Neural progenitor cell (in vitro differentiated cells): ENCODE measurements at regions not wholly inside any gene's neighbourhood (a gene's known extent, or its start where the extent isn't known, plus 50 kb on each side); places are given as distances from the start of the nearest gene placed in this dataset.

ENCODE experiments used
- DNase-seq: peaks from one replicate; pipeline ENCODE4 v3.0.0-alpha.2; 2016; ENCODE audit warnings: low spot score
- H2AFZ ChIP-seq: fragments of 200-600 bp; sonication (generic); replicated peaks from 2 replicates; pipeline ENCODE4 v1.6.1; 2016; ENCODE audit warnings: antibody characterized with exemption
- H3F3A ChIP-seq: fragments of 200-600 bp; sonication (generic); 2 replicates; pipeline ENCODE4 v1.6.1; 2016; ENCODE audit warnings: antibody characterized with exemption, low read depth
- H3K27ac ChIP-seq: fragments of 200-600 bp; sonication (generic); 2 replicates; pipeline ENCODE4 v1.5.1; 2016; ENCODE audit warnings: mild to moderate bottlenecking
- H3K27me3 ChIP-seq: fragments of 200-600 bp; sonication (generic); 2 replicates; pipeline ENCODE4 v1.6.1; 2016; ENCODE audit warnings: mild to moderate bottlenecking, moderate library complexity
- H3K36me3 ChIP-seq: fragments of 200-600 bp; sonication (generic); 2 replicates; pipeline ENCODE4 v1.5.1; 2016
- H3K4me1 ChIP-seq: fragments of 200-600 bp; sonication (generic); 2 replicates; pipeline ENCODE4 v1.6.1; 2016; ENCODE audit warnings: mixed run types
- H3K4me2 ChIP-seq: fragments of 200-600 bp; sonication (generic); 2 replicates; pipeline ENCODE4 v1.6.1; 2016
- H3K4me3 ChIP-seq: fragments of 200-600 bp; sonication (generic); 2 replicates; pipeline ENCODE4 v1.5.1; 2016
- H3K79me2 ChIP-seq: fragments of 200-600 bp; sonication (generic); 2 replicates; pipeline ENCODE4 v1.6.1; 2016; ENCODE audit warnings: low read depth
- H3K9ac ChIP-seq: fragments of 200-600 bp; sonication (generic); 2 replicates; pipeline ENCODE4 v1.6.1; 2016
- H3K9me3 ChIP-seq: fragments of 200-600 bp; sonication (generic); 2 replicates; pipeline ENCODE4 v1.5.1; 2016; ENCODE audit warnings: low read depth
- H4K20me1 ChIP-seq: fragments of 200-600 bp; sonication (generic); 2 replicates; pipeline ENCODE4 v1.6.1; 2016; ENCODE audit warnings: low read depth
- H3K27ac Mint-ChIP-seq: 3 replicates; pipeline ENCODE4 v1.8.0; 2021; ENCODE audit warnings: mixed read lengths
- H3K27me3 Mint-ChIP-seq: 2 replicates; pipeline ENCODE4 v1.8.0; 2022; ENCODE audit warnings: low read depth, mild to moderate bottlenecking, inconsistent platforms, moderate library complexity, mixed read lengths; ENCODE audit not compliant: insufficient read depth
- H3K36me3 Mint-ChIP-seq: 3 replicates; pipeline ENCODE4 v1.8.0; 2021; ENCODE audit warnings: mixed read lengths
- H3K4me1 Mint-ChIP-seq: 3 replicates; pipeline ENCODE4 v1.8.0; 2021; ENCODE audit warnings: mixed read lengths
- H3K4me3 Mint-ChIP-seq: 3 replicates; pipeline ENCODE4 v1.8.0; 2021; ENCODE audit warnings: mild to moderate bottlenecking, moderate library complexity, mixed read lengths
- H3K9me3 Mint-ChIP-seq: 3 replicates; pipeline ENCODE4 v1.8.0; 2020; ENCODE audit warnings: mixed read lengths
- EZH2 ChIP-seq: fragments of 200-600 bp; sonication (generic); IDR thresholded peaks from 2 replicates; pipeline ENCODE4 v1.6.1; 2017; ENCODE audit warnings: antibody characterized with exemption, mild to moderate bottlenecking, moderate library complexity
- EZH2phosphoT487 ChIP-seq: fragments of 200-600 bp; sonication (generic); IDR thresholded peaks from 2 replicates; pipeline ENCODE4 v1.6.1; 2017; ENCODE audit warnings: antibody characterized with exemption
- TF ChIP-seq, protein P1 (sequence below): fragments of 200-600 bp; sonication (generic); IDR thresholded peaks from 2 replicates; pipeline ENCODE4 v1.5.1; 2017; ENCODE audit warnings: antibody characterized with exemption, mild to moderate bottlenecking

DNA sequence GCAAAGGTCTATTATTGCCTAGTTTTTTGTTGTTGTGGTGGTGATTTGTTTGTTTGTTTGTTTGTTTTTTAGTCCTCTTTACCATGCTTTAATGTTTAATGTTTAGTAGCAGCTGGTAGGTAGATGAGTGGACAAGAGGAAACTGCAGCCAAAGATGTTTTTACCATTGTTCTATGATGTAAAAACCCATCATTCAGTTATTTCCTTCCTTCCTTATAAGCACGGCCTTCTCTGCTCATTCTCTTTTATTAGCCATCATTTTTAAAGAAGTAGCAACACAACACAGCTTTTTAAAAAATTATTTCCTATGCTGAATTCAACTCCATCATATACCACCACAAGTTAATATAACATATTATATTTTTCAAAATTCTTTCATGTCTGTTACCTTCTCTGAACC lies 58.5 kb upstream of the BOC start:
- Histone ChIP-seq H3K27ac (no peak overlapping the region), H3K4me3 (no peak overlapping the region), H3K9ac (no peak overlapping the region), H4K20me1 (no peaks in the 10 kb centered on the region), H2AFZ (no peak overlapping the region), H3K4me1 (peaks cover 24% of the 10 kb centered on the region), H3K27me3 (no peaks in the 10 kb centered on the region), H3F3A (peaks cover 13% of the 10 kb centered on the region), H3K79me2 (no peaks in the 10 kb centered on the region), H3K4me2 (no peak overlapping the region), H3K9me3 (no peaks in the 10 kb centered on the region), H3K36me3 (no peaks in the 10 kb centered on the region)
- no peak for DNase-seq
- Mint-ChIP-seq H3K4me3 (no peak overlapping the region), H3K27me3 (peaks cover 2% of the 10 kb centered on the region), H3K9me3 (peaks cover 3% of the 10 kb centered on the region), H3K4me1 (peaks cover 62% of the 10 kb centered on the region), H3K27ac (peak overlapping the region; percentile 88), H3K36me3 (no peaks in the 10 kb centered on the region)
- TF ChIP-seq EZH2phosphoT487 (no peak), EZH2 (no peak)
- TF ChIP-seq, protein P1, sequence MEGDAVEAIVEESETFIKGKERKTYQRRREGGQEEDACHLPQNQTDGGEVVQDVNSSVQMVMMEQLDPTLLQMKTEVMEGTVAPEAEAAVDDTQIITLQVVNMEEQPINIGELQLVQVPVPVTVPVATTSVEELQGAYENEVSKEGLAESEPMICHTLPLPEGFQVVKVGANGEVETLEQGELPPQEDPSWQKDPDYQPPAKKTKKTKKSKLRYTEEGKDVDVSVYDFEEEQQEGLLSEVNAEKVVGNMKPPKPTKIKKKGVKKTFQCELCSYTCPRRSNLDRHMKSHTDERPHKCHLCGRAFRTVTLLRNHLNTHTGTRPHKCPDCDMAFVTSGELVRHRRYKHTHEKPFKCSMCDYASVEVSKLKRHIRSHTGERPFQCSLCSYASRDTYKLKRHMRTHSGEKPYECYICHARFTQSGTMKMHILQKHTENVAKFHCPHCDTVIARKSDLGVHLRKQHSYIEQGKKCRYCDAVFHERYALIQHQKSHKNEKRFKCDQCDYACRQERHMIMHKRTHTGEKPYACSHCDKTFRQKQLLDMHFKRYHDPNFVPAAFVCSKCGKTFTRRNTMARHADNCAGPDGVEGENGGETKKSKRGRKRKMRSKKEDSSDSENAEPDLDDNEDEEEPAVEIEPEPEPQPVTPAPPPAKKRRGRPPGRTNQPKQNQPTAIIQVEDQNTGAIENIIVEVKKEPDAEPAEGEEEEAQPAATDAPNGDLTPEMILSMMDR: no peak

DNA sequence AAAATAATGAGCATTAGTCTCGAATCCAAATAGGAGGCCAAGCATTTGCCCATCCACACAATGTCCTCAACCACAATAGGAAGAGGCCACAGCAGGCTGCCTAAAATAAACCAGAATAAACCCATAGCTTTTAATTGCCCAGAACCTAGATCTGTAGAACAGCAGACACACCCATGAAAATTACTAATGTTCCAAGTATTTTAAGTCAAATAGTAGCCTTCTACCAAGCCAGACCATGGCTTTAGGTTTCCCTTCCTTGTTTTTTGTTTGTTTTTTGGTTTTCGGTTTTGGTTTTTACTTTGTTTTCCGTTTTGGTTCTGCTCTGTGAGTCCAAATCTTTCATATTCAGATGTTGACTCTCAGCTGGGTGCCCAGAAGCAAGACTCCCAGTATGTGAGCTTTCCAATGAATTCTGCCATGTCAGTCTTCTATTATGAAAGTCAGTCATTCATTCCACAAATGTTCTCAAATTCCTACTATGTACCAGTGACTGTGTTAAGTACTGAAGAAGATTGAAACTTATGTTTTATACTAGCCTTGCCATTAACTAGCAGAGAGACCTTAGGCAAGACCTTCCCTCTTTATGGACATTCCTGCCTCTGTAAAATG lies 57.8 kb upstream of the BOC start:
- Histone ChIP-seq H3K36me3 (no peaks in the 10 kb centered on the region), H3K4me2 (no peak overlapping the region), H3K79me2 (no peaks in the 10 kb centered on the region), H3K4me3 (no peak overlapping the region), H3K27ac (no peak overlapping the region), H3K9me3 (no peaks in the 10 kb centered on the region), H3K27me3 (no peaks in the 10 kb centered on the region), H3K4me1 (peaks cover 20% of the 10 kb centered on the region), H4K20me1 (no peaks in the 10 kb centered on the region), H3F3A (peaks cover 13% of the 10 kb centered on the region), H3K9ac (no peak overlapping the region), H2AFZ (peak overlapping the region; percentile 53)
- Mint-ChIP-seq H3K4me3 (no peak overlapping the region), H3K27ac (peak overlapping the region; percentile 93), H3K9me3 (peaks cover 3% of the 10 kb centered on the region), H3K4me1 (peaks cover 56% of the 10 kb centered on the region), H3K27me3 (peaks cover 2% of the 10 kb centered on the region), H3K36me3 (no peaks in the 10 kb centered on the region)
- DNase-seq: no peak
- TF ChIP-seq, protein P1: no peak
- no peak for TF ChIP-seq EZH2phosphoT487
- no peak for TF ChIP-seq EZH2

DNA sequence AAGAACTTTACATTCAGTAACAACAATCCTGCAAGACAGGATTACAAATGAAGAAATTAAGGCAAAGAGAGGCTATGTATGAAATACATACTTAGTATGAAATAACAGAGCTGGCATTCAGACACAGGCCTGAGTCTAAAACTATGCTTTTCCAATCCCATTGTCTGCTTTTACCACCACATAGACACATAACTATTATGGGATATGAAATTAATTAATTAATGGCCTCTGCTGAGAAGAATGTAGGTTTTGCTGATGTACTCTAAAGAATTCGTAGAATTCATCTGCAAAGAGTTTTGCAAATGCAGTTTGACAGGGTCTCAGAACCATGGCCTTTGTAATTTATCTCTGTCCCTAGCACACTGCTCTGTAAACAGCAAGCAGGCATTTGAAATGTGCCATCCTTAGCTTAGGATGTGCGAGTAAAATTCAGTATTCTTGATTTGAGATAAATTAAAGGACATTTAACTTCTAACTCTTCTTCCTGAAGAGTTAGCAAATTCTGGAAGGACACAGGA lies 54.5 kb upstream of the BOC start:
- Mint-ChIP-seq H3K9me3 (peaks cover 3% of the 10 kb centered on the region), H3K4me3 (no peak overlapping the region), H3K27ac (no peak overlapping the region), H3K27me3 (no peaks in the 10 kb centered on the region), H3K36me3 (no peaks in the 10 kb centered on the region), H3K4me1 (peaks cover 33% of the 10 kb centered on the region)
- Histone ChIP-seq H3F3A (peaks cover 2% of the 10 kb centered on the region), H3K4me3 (no peak overlapping the region), H4K20me1 (no peaks in the 10 kb centered on the region), H3K27ac (no peak overlapping the region), H2AFZ (peak overlapping the region; percentile 58), H3K27me3 (no peaks in the 10 kb centered on the region), H3K4me1 (peaks cover 8% of the 10 kb centered on the region), H3K9ac (no peak overlapping the region), H3K9me3 (no peaks in the 10 kb centered on the region), H3K36me3 (no peaks in the 10 kb centered on the region), H3K4me2 (no peak overlapping the region), H3K79me2 (no peaks in the 10 kb centered on the region)
- TF ChIP-seq EZH2phosphoT487 (no peak), EZH2 (no peak)
- TF ChIP-seq, protein P1: no peak
- no peak for DNase-seq
